Neural cell (in vitro differentiated cells): ENCODE measurements at regions not wholly inside any gene's neighbourhood (a gene's known extent, or its start where the extent isn't known, plus 50 kb on each side); places are given as distances from the start of the nearest gene placed in this dataset.

Experiments
- H2AFZ ChIP-seq: fragments of 200-600, 300-800 bp; sonication (generic), shearing (Covaris generic); 2 replicates; pipeline ENCODE4 v1.6.0; 2014; ENCODE audit warnings: low read depth, mild to moderate bottlenecking, antibody characterized with exemption, low read length, moderate library complexity
- H3F3A ChIP-seq: fragments of 200-600 bp; shearing (Covaris generic); 2 replicates; pipeline ENCODE4 v1.6.1; 2016; ENCODE audit warnings: mild to moderate bottlenecking, moderate library complexity, mixed read lengths, antibody characterized with exemption, low read length; ENCODE audit not compliant: insufficient read depth, poor library complexity, severe bottlenecking
- H3K27ac ChIP-seq: fragments of 200-600, 300-800 bp; sonication (generic), shearing (Covaris generic); 2 replicates; pipeline ENCODE4 v1.5.1; 2014; ENCODE audit warnings: mild to moderate bottlenecking, low read length, moderate library complexity
- H3K27me3 ChIP-seq: fragments of 300-800, 200-600 bp; sonication (generic), shearing (Covaris generic); 2 replicates; pipeline ENCODE4 v1.6.0; 2014; ENCODE audit warnings: mild to moderate bottlenecking, low read depth, low read length, moderate library complexity; ENCODE audit not compliant: insufficient read depth
- H3K36me3 ChIP-seq: fragments of 300-800, 200-600 bp; sonication (generic), shearing (Covaris generic); 2 replicates; pipeline ENCODE4 v1.5.1; 2014; ENCODE audit warnings: mild to moderate bottlenecking, antibody characterized with exemption, low read length, moderate library complexity; ENCODE audit not compliant: insufficient read depth
- H3K4me2 ChIP-seq: fragments of 300-800, 200-600 bp; sonication (generic), shearing (Covaris generic); 2 replicates; pipeline ENCODE4 v1.6.0; 2014; ENCODE audit warnings: mild to moderate bottlenecking, low read length
- H3K4me3 ChIP-seq: fragments of 300-800, 200-600 bp; sonication (generic), shearing (Covaris generic); 2 replicates; pipeline ENCODE4 v1.5.1; 2014; ENCODE audit warnings: mild to moderate bottlenecking, low read length, moderate library complexity
- H3K79me2 ChIP-seq: fragments of 200-600 bp; shearing (Covaris generic); replicated peaks from 2 replicates; pipeline ENCODE4 v1.6.0; 2014; ENCODE audit warnings: mild to moderate bottlenecking, low read length, moderate library complexity; ENCODE audit not compliant: insufficient read depth
- H3K9ac ChIP-seq: fragments of 300-800, 200-600 bp; sonication (generic), shearing (Covaris generic); 2 replicates; pipeline ENCODE4 v1.6.1; 2016; ENCODE audit warnings: mild to moderate bottlenecking, low read length, mixed read lengths
- H3K9me2 ChIP-seq: fragments of 200-600 bp; shearing (Covaris generic); 2 replicates; pipeline ENCODE4 v1.6.1; 2016; ENCODE audit warnings: mild to moderate bottlenecking, low read length, mixed read lengths; ENCODE audit not compliant: insufficient read depth
- H3K9me3 ChIP-seq: fragments of 200-600, 300-800 bp; sonication (generic), shearing (Covaris generic); 2 replicates; pipeline ENCODE4 v1.6.1; 2016; ENCODE audit warnings: mild to moderate bottlenecking, mixed run types, low read length, moderate library complexity, mixed read lengths
- H4K20me1 ChIP-seq: fragments of 200-600 bp; shearing (Covaris generic); 2 replicates; pipeline ENCODE4 v1.6.1; 2016; ENCODE audit warnings: mild to moderate bottlenecking, mixed run types; ENCODE audit not compliant: insufficient read depth
- CTCF ChIP-seq: fragments of 450-650 bp; IDR thresholded peaks from 2 replicates; pipeline ENCODE4 v1.5.1; 2014; ENCODE audit warnings: antibody characterized with exemption, mild to moderate bottlenecking, moderate library complexity; ENCODE audit not compliant: poor library complexity, severe bottlenecking
- EP300 ChIP-seq: fragments of 450-650 bp; conservative IDR thresholded peaks from 2 replicates; pipeline ENCODE4 v1.6.1; 2014; ENCODE audit warnings: antibody characterized with exemption, mild to moderate bottlenecking, moderate library complexity; ENCODE audit not compliant: poor library complexity, severe bottlenecking
- EZH2 ChIP-seq: fragments of 200-600, 300-800 bp; shearing (Covaris generic), sonication (generic); IDR thresholded peaks from 2 replicates; pipeline ENCODE4 v1.6.1; 2014; ENCODE audit warnings: antibody characterized with exemption, low read length, borderline replicate concordance, mild to moderate bottlenecking; ENCODE audit not compliant: insufficient read depth, poor library complexity, severe bottlenecking
- MXI1 ChIP-seq: fragments of 450-650 bp; conservative IDR thresholded peaks from 2 replicates; pipeline ENCODE4 v1.6.1; 2014; ENCODE audit warnings: antibody characterized with exemption, mild to moderate bottlenecking; ENCODE audit not compliant: poor library complexity, severe bottlenecking
- POLR2AphosphoS5 ChIP-seq: IDR thresholded peaks from 2 replicates; pipeline ENCODE4 v1.6.1; 2012
- RAD21 ChIP-seq: fragments of 450-650 bp; conservative IDR thresholded peaks from 2 replicates; pipeline ENCODE4 v1.6.1; 2014; ENCODE audit warnings: antibody characterized with exemption, mild to moderate bottlenecking, moderate library complexity
- SMC3 ChIP-seq: fragments of 450-650 bp; conservative IDR thresholded peaks from 2 replicates; pipeline ENCODE4 v1.6.1; 2014; ENCODE audit warnings: antibody characterized with exemption, mild to moderate bottlenecking, moderate library complexity; ENCODE audit not compliant: poor library complexity
- TAF1 ChIP-seq: IDR thresholded peaks from 2 replicates; pipeline ENCODE4 v1.6.1; 2012; ENCODE audit warnings: low read depth
- TF ChIP-seq, protein P1 (sequence below): IDR thresholded peaks from 2 replicates; pipeline ENCODE4 v1.6.1; 2012; ENCODE audit warnings: borderline replicate concordance

DNA sequence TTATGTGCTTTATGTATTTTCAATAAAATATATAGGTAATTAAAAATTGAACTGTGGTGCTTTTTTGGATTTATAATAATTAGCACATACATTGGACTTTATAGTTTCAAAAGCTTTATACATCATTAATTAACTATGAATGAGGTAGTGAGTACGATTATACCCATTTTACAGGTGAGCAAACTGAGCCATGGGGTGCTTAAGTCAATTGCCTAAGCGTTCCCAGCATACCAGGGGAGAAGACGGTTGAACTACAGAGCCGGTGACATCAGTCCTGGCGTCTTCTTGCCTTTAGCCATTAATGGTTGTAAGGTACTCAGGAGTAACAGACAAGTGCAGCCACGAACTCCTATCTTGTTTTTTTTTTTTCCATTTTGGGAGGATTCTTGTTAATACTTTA, 172.8 kb downstream of the GATA3 start:
- Histone ChIP-seq H3K79me2 (no peaks in the 10 kb centered on the region), H3K4me3 (no peak overlapping the region), H3K36me3 (no peaks in the 10 kb centered on the region), H3K9ac (no peak overlapping the region), H3K9me2 (no peaks in the 10 kb centered on the region), H3F3A (no peaks in the 10 kb centered on the region), H3K4me2 (no peak overlapping the region), H3K27me3 (no peaks in the 10 kb centered on the region), H3K9me3 (no peaks in the 10 kb centered on the region), H3K27ac (no peak overlapping the region), H2AFZ (no peak overlapping the region), H4K20me1 (no peaks in the 10 kb centered on the region)
- TF ChIP-seq TAF1 (no peak), MXI1 (no peak), SMC3 (no peak), EZH2 (no peak), EP300 (no peak), POLR2AphosphoS5 (no peak), CTCF (no peak), RAD21 (no peak)
- TF ChIP-seq, protein P1, sequence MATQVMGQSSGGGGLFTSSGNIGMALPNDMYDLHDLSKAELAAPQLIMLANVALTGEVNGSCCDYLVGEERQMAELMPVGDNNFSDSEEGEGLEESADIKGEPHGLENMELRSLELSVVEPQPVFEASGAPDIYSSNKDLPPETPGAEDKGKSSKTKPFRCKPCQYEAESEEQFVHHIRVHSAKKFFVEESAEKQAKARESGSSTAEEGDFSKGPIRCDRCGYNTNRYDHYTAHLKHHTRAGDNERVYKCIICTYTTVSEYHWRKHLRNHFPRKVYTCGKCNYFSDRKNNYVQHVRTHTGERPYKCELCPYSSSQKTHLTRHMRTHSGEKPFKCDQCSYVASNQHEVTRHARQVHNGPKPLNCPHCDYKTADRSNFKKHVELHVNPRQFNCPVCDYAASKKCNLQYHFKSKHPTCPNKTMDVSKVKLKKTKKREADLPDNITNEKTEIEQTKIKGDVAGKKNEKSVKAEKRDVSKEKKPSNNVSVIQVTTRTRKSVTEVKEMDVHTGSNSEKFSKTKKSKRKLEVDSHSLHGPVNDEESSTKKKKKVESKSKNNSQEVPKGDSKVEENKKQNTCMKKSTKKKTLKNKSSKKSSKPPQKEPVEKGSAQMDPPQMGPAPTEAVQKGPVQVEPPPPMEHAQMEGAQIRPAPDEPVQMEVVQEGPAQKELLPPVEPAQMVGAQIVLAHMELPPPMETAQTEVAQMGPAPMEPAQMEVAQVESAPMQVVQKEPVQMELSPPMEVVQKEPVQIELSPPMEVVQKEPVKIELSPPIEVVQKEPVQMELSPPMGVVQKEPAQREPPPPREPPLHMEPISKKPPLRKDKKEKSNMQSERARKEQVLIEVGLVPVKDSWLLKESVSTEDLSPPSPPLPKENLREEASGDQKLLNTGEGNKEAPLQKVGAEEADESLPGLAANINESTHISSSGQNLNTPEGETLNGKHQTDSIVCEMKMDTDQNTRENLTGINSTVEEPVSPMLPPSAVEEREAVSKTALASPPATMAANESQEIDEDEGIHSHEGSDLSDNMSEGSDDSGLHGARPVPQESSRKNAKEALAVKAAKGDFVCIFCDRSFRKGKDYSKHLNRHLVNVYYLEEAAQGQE: no peak

DNA sequence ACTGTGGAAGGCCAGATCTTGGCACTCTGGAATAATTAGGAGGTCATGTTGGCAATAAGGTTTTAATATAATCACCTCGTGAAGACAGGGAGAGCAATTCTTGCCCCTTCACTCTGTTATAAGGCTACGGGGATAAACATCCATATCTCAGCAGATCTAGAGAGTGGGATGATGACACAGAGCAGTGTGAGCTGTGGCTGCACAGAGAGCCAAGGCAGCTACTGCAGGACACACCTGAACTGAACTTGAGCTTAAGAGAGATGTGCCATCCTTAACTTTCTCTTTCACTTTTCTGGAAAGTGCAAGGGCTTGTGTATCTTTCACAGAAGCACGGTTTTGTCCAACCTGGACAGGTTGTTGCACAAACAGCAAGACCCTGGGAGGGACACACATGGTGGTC, 174.7 kb downstream of the GATA3 start:
- no peak overlapping the region for H3K4me2 ChIP-seq
- no peaks in the 10 kb centered on the region for H3K36me3 ChIP-seq
- no peaks in the 10 kb centered on the region for H3F3A ChIP-seq
- no peaks in the 10 kb centered on the region for H3K9me3 ChIP-seq
- no peak overlapping the region for H3K9ac ChIP-seq
- no peaks in the 10 kb centered on the region for H3K79me2 ChIP-seq
- H3K4me3 ChIP-seq: no peak overlapping the region
- no peaks in the 10 kb centered on the region for H4K20me1 ChIP-seq
- no peak overlapping the region for H3K27ac ChIP-seq
- no peak for TF ChIP-seq EP300
- no peak for TF ChIP-seq SMC3
- TF ChIP-seq TAF1: no peak
- TF ChIP-seq EZH2: no peak
- TF ChIP-seq, protein P1: no peak
- no peak for TF ChIP-seq POLR2AphosphoS5
- no peak for TF ChIP-seq MXI1
- TF ChIP-seq CTCF: no peak
- no peak for TF ChIP-seq RAD21
- no peaks in the 10 kb centered on the region for H3K27me3 ChIP-seq
- H3K9me2 ChIP-seq: no peaks in the 10 kb centered on the region
- no peak overlapping the region for H2AFZ ChIP-seq
